Glomerular endothelial cell (primary cell): ENCODE measurements at regions not wholly inside any gene's neighbourhood (a gene's known extent, or its start where the extent isn't known, plus 50 kb on each side); places are given as distances from the start of the nearest gene placed in this dataset.
"Not testable (repeated sequence)": the region's sequence is repeated elsewhere in the genome, so short reads cannot be mapped to it uniquely, and the experiment has no call there.

ENCODE experiments used
- DNase-seq: peaks from one replicate; pipeline ENCODE4 v3.0.0-alpha.2; 2011; ENCODE audit warnings: low read depth, low spot score; ENCODE audit errors: extremely low read depth

DNA sequence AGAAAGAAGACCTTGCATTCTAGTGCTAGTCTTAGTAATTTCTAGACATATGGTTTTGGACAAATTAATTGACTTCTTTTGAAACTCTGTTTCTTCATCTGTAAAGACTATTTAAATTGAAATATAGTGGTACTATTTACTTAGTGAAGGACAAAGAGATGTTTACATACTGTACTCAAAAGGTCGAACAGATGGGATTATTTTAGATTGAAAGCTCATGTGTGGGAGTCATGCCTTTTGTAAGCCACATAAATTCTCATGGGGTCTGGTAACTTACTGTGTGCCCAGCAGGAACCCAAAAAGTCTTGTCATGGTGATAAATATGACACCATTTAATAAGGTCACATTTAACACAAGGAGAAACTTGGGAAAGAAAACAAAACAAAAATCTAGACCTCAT is 368.2 kb upstream of the CITED2 start:
- DNase-seq: no peak

DNA sequence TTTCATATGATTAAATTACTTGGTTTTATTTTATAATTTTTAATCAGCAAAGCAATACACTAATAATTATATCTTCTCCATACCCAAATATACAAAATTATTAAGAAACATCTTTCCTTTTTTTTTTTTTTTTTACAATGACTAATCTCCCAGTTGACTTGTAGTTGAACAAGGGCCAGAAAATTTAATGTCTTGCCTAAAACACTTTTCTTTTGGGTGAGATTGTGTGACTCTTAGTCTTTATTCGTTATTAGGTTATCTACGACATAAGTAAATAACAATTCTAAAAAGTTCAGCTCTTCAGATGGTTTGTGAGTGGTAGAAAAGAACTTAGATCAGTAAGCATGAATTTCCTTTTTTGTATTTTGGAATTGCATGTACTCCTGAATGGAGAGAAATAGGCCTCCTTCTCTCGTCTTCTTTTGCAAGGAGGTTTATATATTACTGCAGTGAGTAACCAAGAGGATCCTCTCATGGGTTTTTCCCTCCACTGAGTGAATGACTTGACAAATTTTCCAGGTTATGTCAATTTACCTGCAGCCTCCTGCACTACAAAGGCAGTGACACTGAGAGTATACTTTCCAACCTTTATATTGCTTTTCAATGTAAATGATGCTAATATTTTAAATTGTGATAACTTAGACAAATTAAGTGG is 364.5 kb upstream of the CITED2 start:
- no peak for DNase-seq

DNA sequence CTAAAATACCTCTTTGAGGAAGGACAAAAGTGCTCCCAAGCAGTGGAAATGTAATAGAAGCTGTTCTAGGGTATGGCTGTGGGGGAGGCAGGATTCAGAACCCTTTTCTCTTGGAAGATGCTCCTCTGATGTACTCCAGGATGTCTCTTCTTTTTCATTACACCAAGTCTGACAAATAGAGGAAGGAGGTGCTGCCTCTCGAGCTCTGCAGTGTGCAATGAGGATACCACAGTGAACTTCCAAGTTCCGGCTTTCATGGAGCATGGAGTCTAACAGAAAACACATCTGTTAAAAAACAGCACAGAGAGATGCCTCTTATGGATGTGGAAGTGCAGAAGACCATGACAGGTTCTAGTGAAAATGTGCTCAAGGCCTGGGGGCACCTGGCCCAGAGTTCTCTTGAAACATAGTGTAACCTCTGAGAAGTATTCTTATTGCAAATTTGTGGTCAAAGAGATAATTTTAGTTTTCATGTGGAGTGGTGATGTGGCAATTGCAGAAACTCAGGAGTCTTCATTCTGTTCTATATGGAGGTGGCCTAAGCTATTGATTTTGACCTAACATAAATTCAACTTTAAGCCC is 362.0 kb upstream of the CITED2 start:
- no peak for DNase-seq

DNA sequence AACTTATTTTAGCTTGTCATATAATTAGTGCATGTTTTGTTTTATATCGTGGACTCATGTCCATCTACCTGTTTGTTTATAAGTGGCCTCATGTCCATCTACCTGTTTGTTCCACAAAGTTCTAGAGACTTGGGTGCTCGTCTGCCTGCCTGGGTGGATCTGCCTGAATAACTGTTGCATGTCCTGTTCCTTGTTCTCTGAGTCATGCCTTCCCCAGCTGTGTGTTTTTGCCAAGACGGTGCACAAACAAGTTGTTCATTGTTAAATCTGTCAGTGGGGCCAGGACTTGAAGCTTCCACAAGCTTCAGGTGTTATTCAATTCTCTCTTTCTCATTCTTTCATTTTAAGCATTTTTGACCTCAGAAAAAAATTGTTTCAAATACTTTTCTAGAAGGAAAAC is 358.0 kb upstream of the CITED2 start:
- no peak for DNase-seq

DNA sequence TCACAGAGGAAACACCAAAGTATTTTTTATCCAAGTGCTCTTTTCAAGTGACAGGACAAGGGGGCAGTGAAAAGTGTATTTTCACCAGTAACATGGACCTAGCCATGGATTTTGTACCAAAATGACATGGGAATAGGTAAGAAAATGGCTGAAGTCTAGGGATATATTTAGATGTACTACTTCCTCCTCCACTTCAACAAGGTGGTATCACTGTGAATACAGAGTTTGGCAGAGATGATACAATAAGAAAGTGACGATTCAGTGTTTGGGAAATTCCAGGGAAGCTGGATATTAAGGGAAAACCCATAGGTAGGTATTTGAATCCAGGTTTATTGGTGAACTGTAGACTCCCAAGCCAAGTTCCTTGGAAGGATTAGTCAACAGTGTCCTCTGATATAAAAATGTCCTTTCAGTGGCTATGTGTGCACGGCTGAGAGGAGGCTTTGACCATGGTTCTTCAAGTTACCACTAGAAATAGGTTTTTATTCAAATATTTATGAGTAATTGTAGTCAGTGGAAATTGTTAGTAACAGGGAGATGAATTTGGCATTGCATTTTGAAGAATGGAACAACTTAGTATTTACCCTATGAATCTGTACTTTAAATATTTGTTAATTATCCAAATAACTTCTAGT is 356.0 kb upstream of the CITED2 start:
- no peak for DNase-seq

DNA sequence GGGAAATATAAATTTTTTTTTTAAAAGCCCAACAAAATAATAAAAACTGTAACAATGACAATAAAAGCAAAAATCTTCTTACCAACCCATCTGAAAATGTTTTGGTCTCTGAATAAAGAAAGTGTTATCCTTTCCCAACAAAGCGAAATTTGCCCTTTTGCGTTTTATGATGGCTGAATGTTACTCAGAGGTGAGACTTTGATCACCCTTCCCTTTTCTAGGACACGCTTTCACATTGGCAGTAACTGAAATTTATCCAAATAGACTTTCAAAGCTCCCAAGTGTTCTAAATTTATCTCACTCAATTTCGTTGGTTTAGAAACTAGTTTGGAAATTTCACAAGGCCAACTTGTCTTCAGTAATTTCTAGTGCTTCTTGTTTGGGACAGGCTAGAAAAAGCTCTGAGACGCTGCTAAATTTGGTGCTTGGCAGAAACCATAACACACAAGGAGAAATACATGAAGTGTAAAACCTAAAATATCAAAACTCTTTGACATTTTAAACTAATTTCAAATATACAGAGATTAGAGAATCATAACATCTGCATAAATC is 354.5 kb upstream of the CITED2 start:
- DNase-seq: no peak

DNA sequence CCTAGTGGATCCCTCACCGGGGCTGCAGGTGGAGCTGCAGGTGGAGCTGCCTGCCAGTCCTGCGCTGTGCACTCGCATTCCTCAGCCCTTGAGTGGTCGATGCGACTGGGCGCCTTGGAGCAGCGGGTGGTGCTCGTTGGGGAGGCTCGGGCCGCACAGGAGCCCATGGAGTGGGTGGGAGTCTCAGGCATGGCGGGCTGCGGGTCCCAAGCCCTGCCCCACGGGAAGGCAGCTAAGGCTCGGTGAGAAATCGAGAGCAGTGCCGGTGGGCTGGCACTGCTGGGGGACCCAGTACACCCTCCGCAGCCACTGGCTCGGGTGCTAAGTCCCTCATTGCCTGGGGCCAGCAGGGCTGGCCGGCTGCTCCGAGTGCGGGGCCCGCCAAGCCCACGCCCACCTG is 351.8 kb upstream of the CITED2 start:
- DNase-seq: not testable (repeated sequence)

DNA sequence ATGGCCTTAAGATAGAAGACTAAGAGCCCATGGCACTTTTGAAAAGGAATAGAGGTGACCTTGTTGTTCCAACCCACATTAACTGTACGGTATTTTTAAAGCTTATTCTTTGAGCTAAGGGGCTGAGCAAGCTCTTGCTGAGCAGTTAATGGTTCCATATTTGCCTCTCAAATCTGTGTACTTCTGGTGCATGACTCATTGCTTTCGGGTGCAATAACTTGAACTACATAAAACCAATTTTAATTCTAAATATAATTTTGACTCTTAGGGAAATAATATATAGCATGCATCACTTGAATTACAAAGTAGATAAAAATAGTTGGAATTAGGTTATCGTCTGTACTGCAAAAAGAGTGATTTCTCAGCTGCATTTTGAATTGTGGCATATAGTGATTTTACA is 348.1 kb upstream of the CITED2 start:
- DNase-seq: no peak

DNA sequence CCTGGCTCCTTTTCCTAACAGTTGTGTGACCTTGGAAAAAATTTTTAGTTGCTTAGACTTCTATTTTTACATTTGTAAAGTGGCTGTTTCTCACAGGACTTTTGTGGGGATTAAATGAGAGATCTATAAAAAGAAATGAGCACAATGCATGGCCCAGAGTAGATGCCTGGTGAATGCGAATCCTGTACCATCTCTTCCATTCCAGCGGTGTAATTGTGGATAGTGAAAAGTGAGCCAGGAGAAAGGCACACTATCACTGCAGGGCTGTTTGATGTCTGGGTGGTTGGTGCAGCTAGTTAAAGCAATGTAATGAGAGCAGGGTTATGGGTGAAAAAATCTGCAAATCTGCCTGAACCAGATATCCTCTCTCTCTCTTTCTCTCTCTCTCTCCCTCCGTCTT is 347.5 kb upstream of the CITED2 start:
- no peak for DNase-seq

DNA sequence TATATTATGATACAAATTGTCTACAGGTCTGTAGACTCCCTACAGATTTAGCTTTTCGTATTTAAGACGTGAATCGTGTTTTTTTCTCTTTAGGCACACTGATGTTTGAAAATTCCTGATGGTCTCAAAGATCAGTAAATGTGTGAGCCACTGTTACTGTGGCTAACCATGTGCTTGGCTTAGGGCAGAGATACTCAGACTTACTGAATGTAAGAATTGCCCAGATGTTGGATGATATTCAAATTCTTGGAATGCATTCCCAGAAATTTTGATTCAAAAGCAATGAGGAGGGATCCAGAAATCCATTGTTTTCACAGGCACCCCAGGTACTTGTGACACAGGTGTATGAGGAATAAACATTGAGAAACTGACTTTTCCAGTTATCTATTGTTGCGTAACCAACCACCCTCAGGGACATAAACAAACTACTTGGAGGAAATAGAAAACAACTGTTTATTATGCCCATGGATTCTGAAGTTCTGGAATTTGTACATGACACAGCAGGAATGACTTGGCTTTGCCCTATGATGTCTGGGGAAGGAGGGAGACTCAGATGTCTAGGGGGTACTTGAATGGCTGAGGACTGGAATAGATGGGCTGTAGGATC is 339.6 kb upstream of the CITED2 start:
- no peak for DNase-seq

DNA sequence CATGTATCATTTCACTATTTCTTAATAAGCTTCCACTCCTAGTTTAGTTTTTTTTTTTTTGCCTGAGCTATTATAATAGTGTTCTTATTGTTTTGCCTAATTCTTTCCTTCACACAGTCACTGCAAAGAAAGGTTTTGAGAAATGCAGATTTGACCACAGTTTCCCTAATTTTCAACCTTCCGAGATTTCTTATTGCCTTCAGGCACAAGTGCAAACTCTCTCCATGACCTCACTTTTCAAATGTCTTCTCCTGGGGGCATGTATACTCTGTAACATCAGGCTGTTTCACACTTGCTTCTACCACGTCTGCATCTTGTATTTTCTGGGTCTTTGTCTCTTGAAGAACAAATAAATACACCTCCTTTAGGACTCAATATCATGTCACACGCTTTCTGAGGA is 339.0 kb upstream of the CITED2 start:
- no peak for DNase-seq

DNA sequence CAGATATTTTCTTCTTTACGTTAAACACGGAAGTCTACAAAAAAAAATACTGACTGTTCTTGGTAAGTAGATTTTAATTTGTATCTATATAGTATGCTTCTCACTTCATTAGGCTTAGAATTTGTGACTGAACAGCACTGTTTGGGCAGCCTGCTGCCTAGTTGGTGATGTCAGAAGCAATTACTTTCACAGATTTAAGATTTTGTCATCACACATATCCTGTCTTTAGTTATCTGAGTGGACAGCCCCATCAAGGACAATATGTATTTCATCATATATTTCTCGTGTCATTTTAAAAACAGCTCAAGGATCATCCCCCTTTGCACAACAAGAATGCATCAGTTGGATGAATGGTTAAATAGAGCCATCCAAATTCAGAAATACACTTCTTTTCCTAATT is 338.4 kb upstream of the CITED2 start:
- DNase-seq: no peak

DNA sequence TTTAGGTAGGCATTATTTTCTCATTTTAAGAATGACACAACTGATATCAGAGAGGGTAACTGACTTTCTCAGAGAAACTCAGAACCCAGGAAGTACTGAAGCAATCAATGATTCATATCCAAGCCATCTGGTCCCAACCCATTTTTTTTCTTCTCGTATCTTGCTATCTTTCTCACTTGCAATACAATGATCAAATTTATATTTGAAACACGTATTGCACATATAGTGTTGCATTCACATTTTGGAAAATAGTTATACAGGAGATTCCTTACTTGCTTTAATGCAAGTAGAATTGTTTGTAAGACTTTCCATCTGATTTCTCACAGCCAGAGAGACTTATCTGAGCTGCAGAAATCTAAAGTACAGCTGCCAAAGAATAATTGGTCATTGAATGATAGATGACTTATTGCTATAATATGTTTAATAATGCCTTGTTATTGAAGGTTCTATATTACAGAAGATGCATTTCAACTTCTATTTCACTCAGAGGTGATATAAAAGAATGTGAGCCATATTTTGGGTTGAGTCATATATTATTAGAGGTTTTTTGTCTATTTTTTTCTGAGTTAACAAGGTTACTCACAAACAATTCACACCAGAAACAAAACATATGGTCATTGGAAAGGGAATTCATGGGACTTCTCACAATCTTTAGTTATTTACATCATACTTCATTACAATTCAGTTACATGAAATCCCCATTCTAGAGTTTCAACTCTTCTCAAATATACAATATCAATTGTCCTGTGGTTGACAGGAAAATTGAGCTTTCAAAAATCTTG is 337.5 kb upstream of the CITED2 start:
- no peak for DNase-seq

DNA sequence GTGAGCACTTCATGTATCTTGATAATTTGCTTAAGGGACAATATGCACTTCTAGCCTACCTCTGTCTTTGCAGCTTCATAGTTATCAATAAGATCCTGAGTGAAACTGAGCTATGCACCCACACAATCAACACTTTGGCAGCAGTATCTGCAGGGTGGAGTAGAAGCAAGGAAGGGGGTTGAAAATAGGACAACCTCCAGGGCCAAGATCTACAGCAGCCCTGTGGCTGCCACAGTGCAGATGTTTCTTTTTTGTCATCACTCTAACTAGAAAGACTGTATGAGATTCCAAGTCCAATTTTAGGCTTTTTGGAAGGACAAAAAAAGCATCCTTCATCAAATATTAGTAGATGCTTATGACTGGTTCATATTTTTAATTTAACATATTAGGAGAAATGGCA is 336.1 kb upstream of the CITED2 start:
- no peak for DNase-seq

DNA sequence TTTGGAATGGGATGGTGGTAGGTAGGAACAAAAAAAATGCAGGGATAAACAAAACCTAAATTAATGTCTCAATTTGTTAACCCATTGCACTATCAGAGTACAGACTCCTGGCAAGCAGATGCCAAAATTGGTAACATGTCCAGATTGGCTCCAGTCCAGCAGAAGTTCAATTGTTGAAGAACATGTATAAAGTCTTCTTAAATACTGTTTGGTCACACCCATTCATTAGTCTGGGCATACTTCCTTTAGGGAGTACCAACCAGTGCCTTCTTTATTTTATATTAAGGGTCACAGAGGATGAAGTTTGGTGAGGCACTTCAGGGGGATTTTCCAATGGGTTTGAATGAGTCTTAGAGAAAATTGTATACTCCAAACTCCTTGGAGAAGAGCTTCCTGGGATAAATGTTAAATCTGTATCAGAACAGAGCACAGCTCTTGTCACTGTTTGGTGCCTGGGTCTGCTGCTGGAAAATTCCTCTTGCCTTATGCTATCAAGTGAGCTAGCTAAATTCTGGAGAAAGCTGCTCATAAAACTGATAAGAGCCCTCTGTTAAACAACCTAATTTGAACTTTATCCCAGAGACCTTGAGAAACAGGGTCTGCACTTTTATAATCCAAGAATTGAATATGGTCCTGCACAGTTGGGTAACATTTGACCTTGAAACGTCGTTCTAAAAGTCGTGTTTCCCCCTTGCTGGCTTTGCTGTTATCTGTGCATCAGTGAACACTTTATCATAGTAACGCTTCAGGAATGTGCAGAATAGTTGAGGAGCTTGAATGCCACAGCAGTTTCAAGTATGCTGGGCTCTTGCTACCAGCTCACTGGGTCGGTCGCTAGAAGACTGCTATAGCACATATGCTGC is 334.1 kb upstream of the CITED2 start:
- DNase-seq: no peak

DNA sequence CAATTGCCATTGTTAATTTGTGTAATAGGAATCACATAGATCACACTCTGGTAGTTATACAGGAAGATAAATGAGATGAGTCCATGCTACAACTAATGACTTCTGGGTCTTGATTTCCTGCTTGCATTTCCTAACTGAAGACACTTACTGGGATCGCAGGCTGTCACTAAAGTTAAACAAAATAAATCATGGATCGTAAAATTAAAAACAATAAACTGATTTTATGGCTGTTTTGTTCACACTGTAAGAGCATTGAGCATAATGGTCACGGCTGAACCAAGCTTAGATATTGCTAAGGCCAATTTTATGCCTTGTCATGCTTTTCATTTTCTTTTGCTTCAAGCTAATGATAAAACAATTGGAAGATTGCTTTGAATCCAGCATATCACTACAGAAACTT is 332.5 kb upstream of the CITED2 start:
- DNase-seq: no peak

DNA sequence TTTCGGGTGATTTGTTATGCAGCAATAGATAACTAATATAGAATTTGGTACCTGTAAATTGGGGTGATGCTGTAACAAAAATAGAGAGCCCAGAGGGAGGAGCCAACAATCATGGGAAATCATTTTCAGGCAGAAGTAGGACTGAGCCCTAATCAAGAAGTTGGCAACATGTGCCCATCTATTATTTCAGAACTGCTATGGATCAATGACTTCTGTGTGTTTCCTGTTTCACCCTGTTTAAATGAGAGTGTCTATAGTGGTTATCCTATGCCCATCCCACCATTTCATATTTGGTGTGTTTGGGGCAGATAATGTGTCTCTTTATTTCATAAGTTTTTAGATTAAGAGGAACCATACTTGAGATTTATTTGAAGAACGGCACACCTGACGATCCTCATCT is 330.8 kb upstream of the CITED2 start:
- no peak for DNase-seq

DNA sequence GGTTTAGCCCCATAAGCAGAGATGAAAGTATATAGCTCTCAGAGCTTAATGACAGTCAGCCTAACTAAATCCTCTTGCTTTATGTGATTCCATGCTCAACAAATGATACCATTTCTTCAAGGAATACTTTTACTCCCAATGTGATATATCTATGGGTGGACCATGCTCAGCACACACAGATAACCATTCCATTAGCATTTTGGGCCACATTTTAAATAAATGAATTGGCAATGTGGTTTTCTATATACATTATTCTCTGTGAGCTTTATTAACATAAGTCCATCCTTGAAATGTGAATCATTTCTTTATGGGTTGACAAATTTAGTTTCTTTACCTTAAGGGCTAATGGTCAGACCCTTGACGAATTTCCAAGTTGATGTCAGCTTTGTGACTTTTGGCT is 329.3 kb upstream of the CITED2 start:
- no peak for DNase-seq

DNA sequence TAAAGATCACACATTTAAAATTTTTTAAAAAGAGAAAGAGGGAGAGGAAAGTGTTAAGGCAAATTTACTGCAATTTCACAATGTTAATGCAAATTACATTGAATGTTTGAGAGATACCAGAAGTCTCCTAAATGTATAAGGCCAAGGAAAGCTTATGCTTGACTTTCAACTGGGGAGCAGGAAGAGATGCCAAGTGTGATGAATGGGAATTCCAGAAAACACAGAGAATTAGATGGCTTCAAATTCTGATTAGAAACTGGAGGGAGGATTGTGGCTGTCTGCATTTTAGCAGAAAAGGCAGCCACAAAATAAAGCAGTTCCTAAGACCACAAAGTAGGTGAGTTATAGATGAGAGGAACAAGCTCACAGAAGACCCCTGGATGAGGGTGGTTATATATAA is 328.3 kb upstream of the CITED2 start:
- no peak for DNase-seq

DNA sequence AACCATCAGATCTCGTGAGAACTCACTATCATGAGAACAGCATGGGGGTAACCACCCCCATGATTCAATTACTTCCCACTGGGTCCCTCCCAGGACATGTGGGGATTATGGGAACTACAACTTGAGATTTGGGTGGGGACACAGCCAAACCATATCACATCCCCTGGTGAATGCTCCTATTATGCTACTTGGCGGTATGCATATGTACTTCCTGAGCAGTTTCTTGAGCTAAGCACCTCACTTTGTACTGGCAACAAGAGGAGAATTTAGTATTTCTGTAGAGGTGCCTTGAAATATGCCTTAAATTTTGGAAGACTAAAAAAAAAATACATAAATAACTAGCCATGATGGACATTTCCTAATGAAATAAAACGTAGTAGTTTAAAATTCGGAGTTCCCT is 327.2 kb upstream of the CITED2 start:
- no peak for DNase-seq
